Activated CD8-positive, alpha-beta memory T cell treated with anti-CD3 and anti-CD28 coated beads for 48 hours (primary cell): ENCODE measurements at regions not wholly inside any gene's neighbourhood (a gene's known extent, or its start where the extent isn't known, plus 50 kb on each side); places are given as distances from the start of the nearest gene placed in this dataset.

Experiments used
- DNase-seq, 3 experiments: peaks; one replicate each; pipeline ENCODE4 v3.0.0-alpha.2; 2020; ENCODE audit warnings: low read depth in 2 of 3, low spot score in 2 of 3

DNA sequence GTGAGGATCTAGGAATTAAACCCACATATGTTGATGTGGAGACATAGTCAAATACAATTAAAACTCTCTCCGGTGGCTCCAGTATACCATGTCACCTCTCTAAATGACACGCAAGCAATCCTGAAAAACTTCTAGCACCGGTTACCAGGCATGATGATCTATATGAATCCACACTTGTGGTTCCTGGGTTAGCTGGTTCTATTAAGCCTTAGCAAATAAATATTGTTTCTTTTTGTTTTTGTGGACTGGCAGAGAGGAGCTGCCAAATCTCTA lies 104.8 kb downstream of the SEC61B start:
- DNase-seq: no peak

DNA sequence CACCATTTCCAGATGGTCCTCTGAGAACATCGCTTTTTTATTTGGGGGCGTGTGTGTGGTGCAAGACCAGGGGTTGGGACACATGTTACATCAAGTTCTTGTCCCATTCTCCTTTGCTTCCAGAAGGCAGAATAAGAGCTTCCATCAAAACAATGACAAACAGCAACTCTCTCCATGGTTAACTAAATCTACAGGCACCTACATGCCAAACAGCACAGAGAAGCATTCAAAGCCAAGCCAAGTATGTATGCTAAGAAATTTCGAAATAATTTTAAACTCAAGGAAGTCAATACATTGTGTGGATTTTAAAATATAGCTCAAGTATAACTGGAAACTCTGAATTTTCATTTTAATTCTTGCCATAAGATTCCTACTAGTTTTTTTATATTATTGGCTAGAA lies 105.6 kb downstream of the SEC61B start:
- DNase-seq: no peak

DNA sequence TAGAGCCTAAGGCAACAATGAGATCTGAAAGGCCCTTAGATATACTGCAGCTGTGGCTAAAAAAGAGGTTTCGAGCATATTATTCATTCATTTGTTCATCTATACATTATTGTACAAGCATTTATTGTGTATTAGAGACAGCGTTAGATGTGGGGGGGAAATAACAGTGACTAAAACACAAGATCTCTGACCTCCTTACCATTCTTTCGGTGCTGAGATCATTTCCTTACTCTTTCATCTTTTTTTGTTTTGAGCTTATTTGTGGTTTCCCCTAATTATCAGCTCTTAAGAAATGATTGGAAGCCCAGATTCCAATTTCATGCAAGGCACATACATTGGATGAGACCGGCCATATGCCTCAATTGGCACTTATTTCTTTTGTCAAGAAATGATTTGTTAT lies 113.2 kb downstream of the SEC61B start:
- no peak for DNase-seq

DNA sequence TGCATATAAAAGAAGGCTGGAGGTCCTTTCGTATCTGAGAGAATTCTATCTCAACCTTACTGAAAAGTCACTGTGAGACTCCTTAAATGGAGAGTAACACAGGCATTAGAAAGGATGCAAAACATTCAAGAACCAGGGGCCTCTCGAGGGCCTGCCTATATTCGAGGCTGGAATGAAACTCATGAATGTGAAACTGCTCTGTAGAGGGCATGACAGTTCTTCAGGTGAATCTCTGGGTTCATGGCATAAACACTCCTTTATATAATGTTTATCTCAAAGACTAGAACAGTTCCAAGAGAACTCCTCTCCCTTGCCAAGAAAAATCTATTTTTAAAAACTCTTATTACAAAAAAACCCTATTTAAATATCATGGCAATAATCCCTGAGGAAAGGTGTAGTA lies 113.9 kb downstream of the SEC61B start:
- DNase-seq: no peak

DNA sequence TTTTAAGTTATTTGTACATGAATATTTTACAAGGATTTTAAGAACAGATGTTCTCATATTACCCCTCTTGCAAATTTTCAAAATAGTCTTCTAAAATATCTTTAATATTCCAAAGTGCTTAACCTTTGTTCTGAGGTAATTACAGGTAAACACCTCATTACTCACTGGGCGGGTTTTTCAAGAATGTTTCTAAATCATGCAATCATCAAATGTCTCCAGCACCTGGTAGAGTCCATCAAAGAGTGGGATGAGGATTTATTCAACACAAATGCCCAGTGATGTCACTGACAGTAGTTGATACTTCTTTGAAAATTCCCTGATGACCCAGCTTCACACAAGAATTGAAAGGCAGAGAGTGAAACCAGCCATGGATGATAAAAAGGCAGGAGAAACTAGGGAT lies 114.4 kb downstream of the SEC61B start:
- DNase-seq: no peak

DNA sequence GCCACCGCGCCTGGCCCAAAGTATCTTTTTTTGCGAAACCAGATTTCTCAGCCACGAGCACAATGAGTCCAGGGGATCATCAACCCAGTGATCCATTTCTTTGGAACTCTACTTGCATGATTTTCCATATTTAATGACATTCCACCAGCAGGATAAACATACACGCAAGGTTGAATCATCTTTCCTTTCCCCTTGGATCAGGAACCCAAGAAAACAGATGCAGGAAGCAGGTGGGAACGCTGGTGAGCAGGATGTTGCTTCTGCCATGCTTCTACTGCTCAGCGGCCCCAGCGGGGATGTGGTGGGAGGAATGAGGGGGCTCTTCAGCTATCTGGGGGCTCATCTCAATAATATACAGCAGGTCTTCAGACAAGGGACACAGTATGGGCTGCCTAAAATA lies 118.2 kb downstream of the SEC61B start:
- no peak for DNase-seq

DNA sequence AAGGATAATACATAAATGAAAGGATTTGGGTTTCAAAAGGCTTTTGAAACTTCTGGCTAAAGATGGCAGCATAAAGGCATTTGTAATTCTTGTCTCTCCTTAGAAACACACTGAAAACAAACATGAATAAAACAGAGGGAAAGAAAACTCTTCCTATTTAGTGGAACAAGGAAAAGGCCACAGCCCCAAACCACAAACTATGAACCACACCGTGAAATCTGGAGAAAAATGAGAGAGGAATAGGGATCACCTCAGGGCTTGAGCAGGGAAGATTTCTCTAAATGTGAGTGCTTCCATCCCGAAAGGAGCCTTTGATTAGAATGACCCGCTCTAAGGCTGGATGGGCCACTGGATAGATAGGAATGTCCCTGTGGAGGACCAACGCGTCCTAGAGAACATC lies 119.6 kb downstream of the SEC61B start:
- no peak for DNase-seq

DNA sequence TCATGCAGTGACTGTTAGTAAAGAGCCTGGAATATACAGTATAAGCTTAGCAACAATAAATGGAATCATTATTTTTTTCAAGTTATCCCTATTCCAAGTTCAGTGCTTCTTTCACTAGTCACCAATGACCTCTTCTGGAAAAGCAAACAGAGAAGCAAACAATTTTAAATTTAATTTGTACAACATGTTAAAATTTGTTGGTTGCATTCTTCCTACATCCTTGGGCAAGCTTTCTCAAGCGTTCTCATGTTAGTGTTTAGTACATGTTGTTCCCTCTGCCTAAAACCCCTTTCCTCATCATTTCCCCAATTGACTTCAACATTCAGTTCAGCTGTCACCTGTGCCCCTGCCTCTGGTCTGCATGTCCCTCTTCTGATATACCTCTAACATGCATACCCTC lies 123.4 kb downstream of the SEC61B start:
- DNase-seq: no peak

DNA sequence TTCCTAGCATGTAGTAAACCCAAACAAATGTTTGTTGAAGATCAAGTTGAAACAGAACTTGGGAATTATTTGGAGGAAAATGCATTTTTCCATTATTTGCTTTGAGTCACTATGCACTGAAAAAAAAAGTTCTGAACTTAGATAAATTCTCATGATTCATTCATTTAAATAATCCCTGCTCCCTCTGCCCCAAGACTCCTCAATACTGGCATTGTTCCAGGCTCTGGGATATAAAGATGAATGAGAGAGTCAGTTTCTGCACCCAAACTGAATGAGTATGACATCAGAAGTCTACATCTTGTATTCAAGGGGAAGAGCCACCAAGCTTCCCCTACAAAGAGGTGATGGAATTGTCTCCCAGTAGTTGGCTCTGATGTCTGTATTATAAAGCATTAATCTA lies 123.9 kb downstream of the SEC61B start:
- DNase-seq: no peak

DNA sequence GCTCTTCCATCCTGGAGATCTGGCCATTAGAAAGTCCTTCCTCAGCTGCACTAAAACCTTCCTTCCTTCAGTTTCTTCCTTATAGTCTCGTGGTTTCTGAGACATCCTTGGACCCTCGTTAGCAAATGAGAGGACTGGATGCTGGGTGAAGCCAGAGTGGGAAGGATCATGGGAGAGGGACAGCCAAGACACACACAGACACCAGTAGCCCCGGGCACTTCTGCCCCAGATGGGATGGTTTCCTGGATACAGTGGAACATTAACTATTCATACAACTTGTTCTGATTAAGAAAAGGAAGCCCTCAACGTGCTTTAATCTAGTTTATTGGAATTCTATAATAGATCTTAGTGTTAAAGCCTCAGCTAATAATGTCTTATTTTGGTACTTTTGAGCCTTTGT lies 125.5 kb downstream of the SEC61B start:
- DNase-seq: no peak

DNA sequence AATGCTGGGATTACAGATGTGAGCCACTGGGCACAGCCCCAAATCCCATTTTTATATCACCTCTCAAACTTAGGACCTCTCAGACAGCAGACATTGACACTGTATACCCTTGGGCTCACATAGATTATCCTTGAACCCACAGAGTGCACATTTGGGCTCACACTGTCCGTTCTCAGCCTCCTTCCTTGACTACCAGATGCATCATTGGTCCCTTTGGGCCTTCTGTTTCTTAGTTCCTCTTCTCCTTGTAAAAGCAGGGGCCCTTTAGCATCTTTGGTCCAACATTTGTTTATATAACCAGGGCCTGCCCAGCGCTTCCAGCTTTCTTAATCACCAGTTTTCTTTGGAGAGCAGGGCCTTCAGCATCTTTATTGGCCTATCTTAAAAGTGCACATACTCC lies 126.2 kb downstream of the SEC61B start:
- DNase-seq: no peak

DNA sequence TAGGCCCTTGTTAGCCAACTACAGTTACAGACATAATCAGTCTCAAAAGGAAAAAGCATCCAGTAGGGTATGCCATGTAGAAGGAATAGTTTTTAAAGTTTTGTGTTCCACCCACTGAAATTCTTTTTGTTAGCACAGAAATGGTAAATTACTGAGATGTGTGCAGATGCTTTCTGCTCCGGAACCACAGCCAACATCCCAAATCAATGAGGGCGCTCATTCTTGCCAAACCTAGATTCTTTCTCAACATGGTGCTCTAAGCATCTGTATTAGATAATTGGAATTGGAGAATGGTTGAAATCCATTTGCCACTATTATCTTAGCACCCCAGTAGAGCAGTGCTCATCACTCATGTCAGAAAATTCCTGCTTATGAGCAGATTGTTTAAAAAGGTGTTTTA lies 127.8 kb downstream of the SEC61B start:
- DNase-seq: no peak

DNA sequence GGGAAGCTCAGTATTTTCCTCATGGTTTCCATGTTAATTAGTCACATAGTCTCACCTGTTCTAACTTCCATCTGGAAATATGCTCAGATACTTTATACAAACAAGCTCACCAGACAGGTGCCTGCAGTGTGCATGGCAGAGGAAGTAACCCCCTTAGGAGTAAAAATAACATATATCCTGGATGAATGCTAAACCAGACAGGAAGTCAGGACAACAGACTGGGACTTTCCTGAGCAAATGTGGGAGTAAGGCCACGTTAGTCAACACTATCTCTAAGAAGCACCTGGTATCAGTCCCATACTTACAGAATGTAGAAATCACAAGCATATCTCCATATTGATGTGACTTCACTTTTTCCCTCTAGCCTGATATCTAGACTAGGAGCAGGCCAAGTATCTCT lies 128.4 kb downstream of the SEC61B start:
- DNase-seq: no peak

DNA sequence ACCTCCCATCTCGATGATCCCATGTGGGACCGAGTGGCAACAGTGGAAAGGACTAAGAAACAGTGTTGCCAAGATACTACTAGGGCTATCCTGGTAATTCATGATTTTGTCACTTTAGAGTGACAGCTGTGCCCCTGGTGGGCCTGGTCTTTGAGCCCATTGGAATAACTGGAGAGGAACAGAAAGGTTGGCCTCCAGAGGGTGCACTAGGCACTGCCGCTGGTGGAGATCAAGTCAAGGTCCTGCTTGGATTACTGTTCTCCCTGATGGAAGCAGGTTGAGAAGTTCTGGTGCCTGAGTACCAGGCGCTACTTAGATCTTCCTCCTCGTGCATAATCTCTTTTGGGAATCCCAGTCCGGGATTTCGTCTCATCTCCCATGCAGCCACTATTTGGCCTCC lies 129.6 kb downstream of the SEC61B start:
- DNase-seq: no peak

DNA sequence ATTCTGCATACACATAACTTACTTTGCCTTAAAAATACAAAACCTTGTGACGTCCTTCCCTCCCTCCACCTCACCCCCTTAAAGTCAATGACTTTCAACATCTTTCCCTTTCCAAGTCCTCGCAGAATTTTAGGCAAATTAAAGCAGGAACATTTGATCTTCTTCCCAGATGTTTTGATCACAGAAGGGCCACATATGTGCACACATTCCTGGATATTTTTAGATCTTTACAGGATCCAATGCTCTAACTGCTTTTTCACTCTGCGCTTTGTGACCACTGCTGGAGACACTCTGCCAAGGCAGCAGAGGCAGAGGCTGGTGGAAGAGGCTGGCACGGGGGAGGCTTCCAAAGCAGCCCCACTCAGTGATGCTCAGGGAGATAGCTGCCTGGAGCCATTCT lies 130.7 kb downstream of the SEC61B start:
- no peak for DNase-seq

DNA sequence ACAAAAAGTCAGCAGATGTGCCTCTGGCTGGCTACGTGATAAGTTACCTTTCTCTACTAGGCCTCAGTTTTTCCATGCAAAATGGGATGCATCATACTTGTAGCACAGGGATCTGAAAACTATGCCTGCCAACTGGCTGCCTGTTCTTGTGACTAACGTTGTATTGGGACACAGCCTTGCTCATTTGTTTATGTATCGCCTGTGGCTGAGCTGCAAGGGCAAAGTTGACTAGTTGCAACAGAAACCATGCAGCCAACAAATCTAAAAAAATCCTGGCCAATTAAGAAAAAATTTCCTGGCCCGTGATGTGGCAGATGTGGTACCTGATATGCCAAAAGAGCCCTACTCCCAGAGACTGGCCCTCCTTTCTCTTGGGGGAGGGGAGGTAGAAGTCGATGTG lies 131.3 kb downstream of the SEC61B start:
- no peak for DNase-seq

DNA sequence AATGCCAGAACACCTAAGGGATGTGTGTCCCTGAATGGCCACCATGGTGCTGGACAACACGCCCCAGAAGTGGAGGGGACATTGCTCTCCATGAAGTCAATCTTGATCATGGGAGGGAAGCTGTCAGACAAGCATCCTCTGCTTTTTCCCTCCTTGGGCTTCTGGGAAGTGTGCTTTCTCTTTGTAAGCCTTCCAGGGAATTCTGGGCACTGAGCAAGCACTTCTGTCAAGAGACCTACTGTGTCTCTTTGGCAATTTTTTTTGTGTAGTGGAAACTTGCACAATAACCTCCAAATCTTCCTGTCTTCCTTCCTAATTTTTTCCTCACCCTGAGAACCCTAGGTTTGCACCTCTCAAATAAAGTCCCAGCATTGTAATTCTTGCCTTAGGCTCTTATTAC lies 132.0 kb downstream of the SEC61B start:
- no peak for DNase-seq

DNA sequence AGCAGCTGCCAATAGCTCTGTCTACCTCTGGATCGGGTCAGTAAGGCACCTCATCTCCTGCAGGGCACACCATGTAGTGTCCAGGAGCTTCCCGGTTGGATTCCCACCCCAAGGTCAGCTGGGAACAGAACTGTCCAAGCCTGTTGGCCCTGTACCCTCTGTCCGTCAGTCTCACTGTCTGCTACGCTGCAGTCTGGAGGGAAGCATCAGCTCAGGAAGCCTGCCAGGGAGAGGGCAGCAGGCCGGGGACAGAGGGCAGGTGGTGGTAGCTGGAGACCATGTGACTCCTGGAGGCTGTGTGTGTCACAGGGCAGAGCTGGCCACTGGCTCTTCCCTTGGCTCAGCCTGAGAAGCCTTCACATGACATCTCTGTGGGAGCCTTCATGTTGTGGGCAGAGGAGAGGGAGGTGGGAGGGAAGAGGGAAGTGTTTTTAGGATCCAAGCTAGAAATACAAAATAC lies 134.5 kb downstream of the SEC61B start:
- DNase-seq: no peak

DNA sequence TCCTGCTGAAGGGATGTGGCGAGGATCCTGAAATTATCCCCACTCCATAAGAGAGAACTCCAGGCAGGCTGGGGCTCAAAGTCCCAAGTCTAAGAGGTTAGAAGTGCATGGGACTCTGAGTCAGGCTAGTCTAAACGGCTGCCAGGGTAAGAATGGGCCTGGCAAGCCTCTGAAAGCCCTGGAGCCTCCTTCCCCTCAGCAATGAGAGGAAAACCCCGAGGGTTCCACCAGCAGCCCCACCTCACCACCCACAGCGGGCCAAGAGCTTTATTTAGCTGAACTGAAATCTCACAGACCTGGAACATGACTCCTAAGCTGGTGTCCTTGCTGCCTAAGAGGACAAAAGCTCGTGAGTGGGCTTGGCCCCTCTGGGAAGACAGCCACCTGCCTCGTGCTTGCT lies 135.5 kb downstream of the SEC61B start:
- DNase-seq: no peak

DNA sequence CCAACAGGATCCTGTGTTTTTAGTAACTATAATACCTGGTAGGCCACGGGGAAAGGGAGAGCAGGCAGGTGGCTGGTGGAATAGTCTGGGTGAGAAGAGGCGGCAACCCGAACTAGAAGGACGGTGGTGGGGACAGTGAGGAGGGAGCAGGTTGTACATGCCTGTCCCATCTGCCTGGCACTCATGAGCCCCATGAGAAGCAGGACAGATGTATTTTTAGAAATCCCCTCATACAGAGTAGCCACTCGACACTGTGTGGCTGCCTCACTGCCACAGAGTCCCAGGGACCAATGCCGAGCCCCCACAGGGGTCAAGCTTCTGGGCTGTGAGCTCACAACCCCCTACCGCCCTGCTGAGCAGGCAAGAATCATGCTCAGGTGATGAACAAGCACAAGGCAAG lies 136.6 kb downstream of the SEC61B start:
- no peak for DNase-seq

DNA sequence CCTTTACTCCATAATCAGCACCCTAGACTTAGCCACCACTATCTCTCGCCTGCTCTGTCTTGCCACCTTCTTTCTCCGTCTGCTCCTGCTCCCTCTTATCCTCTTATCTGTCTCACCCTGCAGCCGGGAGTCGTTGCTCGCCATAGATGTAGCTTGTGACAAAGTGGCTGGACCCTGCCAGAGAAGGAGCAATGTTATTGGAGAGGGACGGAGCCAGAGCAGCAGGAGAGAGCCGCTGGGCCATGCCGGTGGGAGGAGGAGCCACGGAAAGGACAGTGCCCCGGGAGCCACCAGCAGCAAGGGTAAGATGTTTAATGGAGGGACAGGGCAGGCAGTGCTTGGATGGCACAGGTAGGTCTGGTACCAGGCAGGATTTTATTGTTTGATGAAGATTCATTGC lies 137.3 kb downstream of the SEC61B start:
- no peak for DNase-seq

DNA sequence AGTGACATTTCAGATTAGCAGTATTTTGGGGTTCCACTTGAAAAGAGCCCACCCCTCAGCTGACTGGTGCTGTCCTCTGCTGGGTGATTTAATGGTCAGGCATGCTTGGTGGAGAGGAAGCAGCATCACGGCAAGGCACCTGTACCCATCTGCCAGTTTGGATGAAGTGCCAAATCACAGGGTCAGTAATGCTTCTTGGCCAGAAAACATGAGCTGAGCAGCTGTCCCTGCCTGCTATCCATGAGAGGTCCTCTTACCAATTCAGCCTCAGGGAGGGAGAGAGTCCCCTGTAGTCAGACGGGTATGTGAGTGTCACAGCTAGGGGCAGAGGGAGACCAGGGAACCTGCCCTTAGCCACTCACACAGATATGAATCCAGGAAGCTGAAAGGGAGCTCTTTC lies 137.9 kb downstream of the SEC61B start:
- no peak for DNase-seq

DNA sequence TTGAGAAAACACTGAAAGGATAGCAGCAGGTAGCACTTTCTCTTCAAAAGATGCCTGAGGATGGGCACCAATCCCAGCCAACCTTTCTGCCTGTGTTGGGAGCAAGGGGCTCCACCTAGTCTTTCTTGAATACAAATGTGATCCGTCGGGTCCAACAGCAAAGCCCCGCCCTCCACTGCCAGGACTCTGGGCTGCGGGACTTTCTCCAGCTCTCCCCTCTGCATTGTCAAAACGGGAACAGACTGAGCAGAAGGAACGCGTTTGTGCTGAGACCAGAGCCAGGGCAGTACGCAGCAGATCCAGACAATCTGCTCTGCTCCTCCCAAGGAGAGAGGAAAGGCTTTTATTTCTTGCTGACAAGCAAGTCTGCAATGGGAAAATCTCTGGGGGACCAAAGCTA lies 139.7 kb downstream of the SEC61B start:
- DNase-seq: no peak

DNA sequence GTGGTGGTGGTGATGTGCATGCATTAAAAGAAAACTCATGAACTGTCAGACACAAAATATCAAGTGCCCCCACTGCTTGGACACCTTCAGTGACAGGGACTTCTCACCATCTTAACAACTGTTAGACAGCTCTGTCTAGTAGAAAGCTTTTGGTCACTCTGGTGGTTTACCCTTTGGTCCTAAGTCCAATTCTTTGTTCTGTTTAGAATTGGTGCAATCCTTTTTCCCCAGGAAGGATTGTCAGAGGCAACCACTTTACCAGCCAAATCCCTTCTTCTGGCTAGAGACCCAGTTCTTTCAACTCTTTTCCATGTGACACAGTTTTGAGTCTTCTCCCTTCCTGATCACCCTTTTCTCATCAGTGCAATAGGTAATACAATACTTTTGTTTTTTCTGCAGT lies 140.2 kb downstream of the SEC61B start:
- no peak for DNase-seq

DNA sequence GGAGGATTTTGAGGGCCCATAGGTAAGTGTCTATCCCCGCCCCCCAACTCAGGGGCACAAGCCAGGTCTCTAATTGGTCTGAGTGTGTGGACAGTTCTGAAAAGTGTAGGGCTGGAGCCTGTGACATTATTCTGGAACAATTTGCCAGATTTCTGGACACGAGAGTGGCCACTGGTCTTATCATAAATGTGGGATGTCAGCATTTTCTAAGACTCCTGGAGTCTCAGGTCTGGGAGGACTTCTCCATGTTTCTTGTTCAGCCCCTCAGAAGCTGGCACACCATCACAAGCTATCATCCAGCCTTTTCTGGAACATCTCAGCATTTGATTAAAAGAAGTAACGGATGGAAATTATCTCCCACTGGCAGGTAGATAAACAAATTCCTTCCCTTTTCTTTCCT lies 141.4 kb downstream of the SEC61B start:
- DNase-seq: no peak
